SJCRH30 (cell line): ENCODE measurements at regions not wholly inside any gene's neighbourhood (a gene's known extent, or its start where the extent isn't known, plus 50 kb on each side); places are given as distances from the start of the nearest gene placed in this dataset.
"Not testable (repeated sequence)": the region's sequence is repeated elsewhere in the genome, so short reads cannot be mapped to it uniquely, and the experiment has no call there.

Source experiments
- DNase-seq, 2 experiments: peaks; one replicate each; pipeline ENCODE4 v3.0.0-alpha.2; 2015 to 2020
- H3K27ac ChIP-seq: fragments of 250-450 bp; sonication (Bioruptor Pico); 2 replicates; pipeline ENCODE4 v1.5.1; 2020; ENCODE audit warnings: mild to moderate bottlenecking, moderate library complexity
- H3K27me3 ChIP-seq: fragments of 250-450 bp; sonication (Bioruptor Pico); 2 replicates; pipeline ENCODE4 v1.5.1; 2020; ENCODE audit warnings: mild to moderate bottlenecking, moderate library complexity
- H3K36me3 ChIP-seq: fragments of 250-450 bp; sonication (Bioruptor Pico); 2 replicates; pipeline ENCODE4 v1.5.1; 2020; ENCODE audit warnings: mild to moderate bottlenecking, moderate library complexity
- H3K4me1 ChIP-seq: fragments of 250-450 bp; sonication (Bioruptor Pico); 2 replicates; pipeline ENCODE4 v1.5.1; 2020; ENCODE audit warnings: mild to moderate bottlenecking, moderate library complexity
- H3K4me3 ChIP-seq: fragments of 250-450 bp; sonication (Bioruptor Pico); 2 replicates; pipeline ENCODE4 v1.5.1; 2020; ENCODE audit warnings: mild to moderate bottlenecking, moderate library complexity
- H3K9me3 ChIP-seq: fragments of 250-450 bp; sonication (Bioruptor Pico); replicated peaks from 2 replicates; pipeline ENCODE4 v1.5.1; 2020; ENCODE audit warnings: mild to moderate bottlenecking, moderate library complexity

- Histone ChIP-seq H3K36me3 (no peaks in the 10 kb centered on the region), H3K27me3 (no peaks in the 10 kb centered on the region), H3K4me1 (no peaks in the 10 kb centered on the region), H3K4me3 (no peak overlapping the region), H3K9me3 (no peaks in the 10 kb centered on the region), H3K27ac (no peak overlapping the region)
- DNase-seq: no peak
These were observed 288.5 kb downstream of the TCERG1L start for GRCh38 chr10:131022981-131023380.

- no peak overlapping the region for H3K4me3 ChIP-seq
- no peaks in the 10 kb centered on the region for H3K4me1 ChIP-seq
- H3K9me3 ChIP-seq: no peaks in the 10 kb centered on the region
- no peaks in the 10 kb centered on the region for H3K27me3 ChIP-seq
- H3K36me3 ChIP-seq: no peaks in the 10 kb centered on the region
- no peak for DNase-seq
- H3K27ac ChIP-seq: no peak overlapping the region
These were observed 287.0 kb downstream of the TCERG1L start for GRCh38 chr10:131024259-131025131.

- no peaks in the 10 kb centered on the region for H3K9me3 ChIP-seq
- DNase-seq: no peak
- H3K4me3 ChIP-seq: no peak overlapping the region
- no peak overlapping the region for H3K27ac ChIP-seq
- no peaks in the 10 kb centered on the region for H3K36me3 ChIP-seq
- H3K4me1 ChIP-seq: no peaks in the 10 kb centered on the region
- H3K27me3 ChIP-seq: no peaks in the 10 kb centered on the region
These were observed 286.2 kb downstream of the TCERG1L start for GRCh38 chr10:131025333-131025732.

- H3K27me3 ChIP-seq: no peaks in the 10 kb centered on the region
- H3K27ac ChIP-seq: no peak overlapping the region
- no peak for DNase-seq
- no peak overlapping the region for H3K4me3 ChIP-seq
- no peaks in the 10 kb centered on the region for H3K4me1 ChIP-seq
- H3K36me3 ChIP-seq: no peaks in the 10 kb centered on the region
- H3K9me3 ChIP-seq: no peaks in the 10 kb centered on the region
These were observed 284.3 kb downstream of the TCERG1L start for GRCh38 chr10:131027256-131027655.

GRCh38 chr10:131031346-131031745 lies 280.2 kb downstream of the TCERG1L start:
- no peak for DNase-seq
- Histone ChIP-seq H3K27me3 (no peaks in the 10 kb centered on the region), H3K36me3 (no peaks in the 10 kb centered on the region), H3K9me3 (no peaks in the 10 kb centered on the region), H3K27ac (no peak overlapping the region), H3K4me3 (no peak overlapping the region), H3K4me1 (no peaks in the 10 kb centered on the region)

DNA sequence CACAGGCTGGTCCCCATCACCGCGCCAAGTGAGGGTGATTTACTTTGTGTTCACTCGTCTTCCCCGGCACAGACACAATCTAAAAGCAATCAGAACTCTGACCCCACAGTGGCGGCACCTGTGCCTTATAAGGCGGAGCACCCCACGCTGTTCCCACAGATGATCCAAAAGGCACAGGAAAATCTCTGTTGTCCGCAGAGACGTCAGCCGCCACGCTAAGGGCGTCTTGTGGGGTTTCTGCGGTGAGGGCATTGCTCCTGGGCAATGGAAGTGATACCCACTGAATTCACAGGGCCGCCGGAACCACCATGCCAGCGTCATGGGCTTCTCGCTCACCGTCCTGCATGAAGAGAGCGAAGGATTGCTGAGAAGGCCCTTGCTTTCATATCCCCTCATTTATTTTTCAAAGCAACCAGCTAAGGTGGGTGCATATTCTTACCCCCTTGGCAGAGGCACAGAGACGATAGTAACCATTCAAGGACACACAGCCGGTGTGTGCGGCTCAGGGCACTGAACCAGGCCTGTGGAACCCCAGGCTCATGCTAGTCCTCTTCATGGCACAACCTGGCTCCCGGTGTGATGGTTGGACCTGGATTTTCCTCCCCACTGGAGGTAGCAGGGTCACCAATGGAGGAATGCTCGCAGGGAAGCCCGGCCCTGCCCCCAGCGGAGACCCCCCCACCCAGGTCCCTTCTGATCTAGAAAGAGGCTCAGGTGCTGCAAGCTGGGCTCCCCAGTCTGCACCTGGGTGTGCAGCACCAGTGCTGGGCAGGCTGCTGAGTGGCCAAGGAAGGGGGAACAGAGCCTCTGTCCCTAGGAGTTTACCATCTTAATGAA lies 279.0 kb downstream of the TCERG1L start:
- Histone ChIP-seq H3K36me3 (no peaks in the 10 kb centered on the region), H3K9me3 (no peaks in the 10 kb centered on the region), H3K27me3 (no peaks in the 10 kb centered on the region), H3K4me1 (no peaks in the 10 kb centered on the region), H3K4me3 (no peak overlapping the region), H3K27ac (no peak overlapping the region)
- no peak for DNase-seq

DNA sequence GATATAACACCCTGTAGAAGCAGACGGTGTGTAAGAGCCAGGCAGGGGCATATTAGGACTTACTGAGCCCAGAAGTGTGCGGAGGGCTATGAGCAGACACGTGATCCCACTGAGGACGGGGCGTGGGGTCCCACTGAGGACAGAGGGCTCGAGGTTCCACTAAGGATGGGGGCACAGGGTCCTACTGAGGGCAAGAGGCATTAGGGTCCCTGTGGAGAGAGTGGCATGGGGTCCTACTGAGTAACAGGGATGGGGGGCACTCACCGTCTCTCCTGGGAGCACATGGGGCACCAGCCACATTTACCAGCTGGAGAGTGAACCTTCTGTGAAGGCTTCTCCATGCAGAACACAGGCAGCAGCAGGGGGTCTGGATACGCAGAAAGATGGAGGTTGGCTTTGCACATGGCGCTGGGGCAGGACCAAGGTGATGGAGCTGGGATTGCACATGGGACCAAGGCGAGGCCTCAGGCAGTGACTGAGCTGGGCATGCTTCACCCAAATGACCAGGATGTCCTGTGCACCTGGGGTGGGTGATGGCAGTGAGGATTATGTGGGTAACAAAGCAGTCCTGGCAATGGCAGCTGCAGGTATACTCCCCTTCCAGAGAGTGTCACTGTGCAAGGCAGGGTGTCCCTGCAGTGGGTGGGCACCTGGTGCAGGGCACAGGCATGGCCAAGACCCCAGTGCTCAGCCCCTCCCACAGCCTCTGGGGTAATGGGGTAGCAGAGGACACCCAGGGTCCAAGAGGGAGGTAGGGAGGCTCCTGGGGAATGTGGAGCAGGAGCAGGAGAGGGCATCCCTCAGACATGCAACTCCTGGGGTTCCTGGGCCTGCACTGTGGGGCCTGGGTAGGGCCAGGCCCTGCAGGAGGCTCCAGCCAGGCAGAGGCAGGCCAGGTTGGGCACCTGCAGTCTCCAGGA lies 278.1 kb downstream of the TCERG1L start:
- H3K27me3 ChIP-seq: no peaks in the 10 kb centered on the region
- DNase-seq: no peak
- H3K27ac ChIP-seq: no peak overlapping the region
- H3K9me3 ChIP-seq: no peaks in the 10 kb centered on the region
- H3K36me3 ChIP-seq: no peaks in the 10 kb centered on the region
- no peak overlapping the region for H3K4me3 ChIP-seq
- no peaks in the 10 kb centered on the region for H3K4me1 ChIP-seq

DNA sequence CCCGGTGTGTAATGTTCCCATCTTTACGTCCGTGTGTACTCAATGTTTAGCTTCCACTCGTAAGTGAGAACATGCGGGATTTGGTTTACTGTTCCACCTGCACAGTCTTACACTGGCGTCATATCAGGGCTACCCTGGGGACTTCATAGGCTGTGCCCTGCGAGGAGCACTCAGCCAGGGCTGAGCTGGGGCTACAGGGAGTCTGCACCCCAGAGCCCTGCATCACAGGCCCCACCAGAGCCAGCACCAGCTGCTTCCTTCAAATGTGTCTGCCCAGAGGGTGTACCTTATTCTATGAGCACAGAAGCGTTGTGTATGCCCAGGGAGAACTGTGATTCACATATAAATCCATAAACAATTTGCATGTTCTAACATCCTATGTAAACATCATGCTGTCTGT lies 277.1 kb downstream of the TCERG1L start:
- H3K36me3 ChIP-seq: no peaks in the 10 kb centered on the region
- H3K9me3 ChIP-seq: no peaks in the 10 kb centered on the region
- H3K4me1 ChIP-seq: no peaks in the 10 kb centered on the region
- no peak overlapping the region for H3K27ac ChIP-seq
- H3K27me3 ChIP-seq: no peaks in the 10 kb centered on the region
- no peak for DNase-seq
- H3K4me3 ChIP-seq: no peak overlapping the region

DNA sequence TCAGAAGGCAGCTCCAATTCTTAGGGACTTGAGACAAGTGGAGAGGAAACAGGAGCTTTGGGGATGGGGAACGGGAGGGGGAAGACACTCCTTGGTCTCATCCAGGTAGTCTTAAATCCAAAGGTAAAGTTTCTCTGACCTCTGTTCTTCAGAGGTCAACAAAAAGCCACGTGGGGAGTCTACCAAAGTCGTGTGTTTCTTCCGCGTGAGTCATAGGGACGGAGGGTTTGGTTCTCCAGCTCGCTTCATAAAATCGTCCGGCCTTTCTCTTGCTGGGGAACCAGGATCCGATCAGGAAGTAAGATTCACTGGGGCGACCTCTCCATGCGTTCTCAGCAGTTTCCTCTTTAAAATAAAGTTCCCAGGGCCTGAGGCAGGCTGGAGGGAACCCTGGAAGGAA lies 275.7 kb downstream of the TCERG1L start:
- Histone ChIP-seq H3K27me3 (no peaks in the 10 kb centered on the region), H3K36me3 (no peaks in the 10 kb centered on the region), H3K4me3 (no peak overlapping the region), H3K9me3 (no peaks in the 10 kb centered on the region), H3K27ac (no peak overlapping the region), H3K4me1 (no peaks in the 10 kb centered on the region)
- DNase-seq: no peak

DNA sequence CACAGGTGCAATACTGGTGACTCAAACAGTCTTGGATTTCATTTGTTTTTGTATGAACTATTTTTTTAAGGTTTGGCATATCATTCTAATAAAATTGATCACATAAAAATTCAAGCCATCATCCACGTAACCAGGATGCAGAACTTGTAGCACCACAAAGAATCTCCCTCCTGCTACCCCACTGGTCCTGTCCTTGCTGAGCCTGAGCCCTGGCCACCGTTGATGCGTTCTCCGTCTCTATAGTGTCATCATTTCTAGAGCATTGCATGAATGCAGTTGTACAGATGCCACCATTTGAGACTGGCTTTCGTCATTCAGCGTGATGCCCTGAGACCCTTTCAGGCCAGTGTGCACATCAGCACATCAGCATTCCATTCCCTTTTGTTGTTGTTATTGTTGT lies 273.5 kb downstream of the TCERG1L start:
- H3K4me3 ChIP-seq: no peak overlapping the region
- no peaks in the 10 kb centered on the region for H3K9me3 ChIP-seq
- no peaks in the 10 kb centered on the region for H3K27me3 ChIP-seq
- DNase-seq: no peak
- H3K36me3 ChIP-seq: no peaks in the 10 kb centered on the region
- no peak overlapping the region for H3K27ac ChIP-seq
- H3K4me1 ChIP-seq: no peaks in the 10 kb centered on the region

- no peaks in the 10 kb centered on the region for H3K4me1 ChIP-seq
- no peak overlapping the region for H3K4me3 ChIP-seq
- no peak overlapping the region for H3K27ac ChIP-seq
- no peaks in the 10 kb centered on the region for H3K36me3 ChIP-seq
- no peaks in the 10 kb centered on the region for H3K9me3 ChIP-seq
- H3K27me3 ChIP-seq: no peaks in the 10 kb centered on the region
- DNase-seq: no peak
These were observed 270.5 kb downstream of the TCERG1L start for GRCh38 chr10:131041031-131041430.

DNA sequence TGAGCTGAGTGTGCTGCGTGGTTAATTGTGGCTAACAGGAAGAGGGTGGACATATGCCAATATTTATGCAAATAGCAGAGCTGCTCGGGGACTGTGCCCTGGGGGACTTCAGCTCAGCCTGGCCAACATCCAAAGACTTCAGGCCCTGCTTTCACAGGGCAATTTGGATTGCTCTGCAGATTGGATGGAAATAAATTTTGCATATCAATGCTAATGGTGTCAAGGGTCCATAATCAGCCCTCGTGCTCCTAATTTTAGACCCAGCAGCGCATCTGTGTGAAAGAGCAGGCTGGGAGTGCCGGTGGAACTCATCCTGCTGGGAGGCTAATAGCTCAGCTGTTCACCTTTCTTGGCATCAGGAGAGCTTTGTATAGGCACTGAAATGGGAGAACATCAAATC lies 270.1 kb downstream of the TCERG1L start:
- no peaks in the 10 kb centered on the region for H3K36me3 ChIP-seq
- no peaks in the 10 kb centered on the region for H3K27me3 ChIP-seq
- H3K4me3 ChIP-seq: no peak overlapping the region
- no peaks in the 10 kb centered on the region for H3K4me1 ChIP-seq
- DNase-seq: no peak
- no peak overlapping the region for H3K27ac ChIP-seq
- H3K9me3 ChIP-seq: no peaks in the 10 kb centered on the region

- H3K9me3 ChIP-seq, H3K27me3 ChIP-seq, DNase-seq, H3K4me3 ChIP-seq, H3K36me3 ChIP-seq, H3K27ac ChIP-seq, H3K4me1 ChIP-seq: not testable (repeated sequence)
These were observed 269.5 kb downstream of the TCERG1L start for GRCh38 chr10:131042015-131042414.
